Astrocyte of the cerebellum (primary cell): ENCODE measurements at regions not wholly inside any gene's neighbourhood (a gene's known extent, or its start where the extent isn't known, plus 50 kb on each side); places are given as distances from the start of the nearest gene placed in this dataset.

Experiments used
- DNase-seq: peaks from one replicate; pipeline ENCODE4 v3.0.0-alpha.2; 2011; ENCODE audit warnings: low read depth
- H3K4me3 ChIP-seq: 2 replicates; pipeline ENCODE4 v1.5.1; 2011; ENCODE audit warnings: mild to moderate bottlenecking, low read depth, low read length, moderate library complexity
- CTCF ChIP-seq: IDR thresholded peaks from 2 replicates; pipeline ENCODE4 v1.5.1; 2012; ENCODE audit warnings: low read length, low read depth, moderate library complexity, mild to moderate bottlenecking; ENCODE audit errors: missing control alignments
- in situ Hi-C: cut with HindIII; loops from 2 replicates; pipeline ENCODE4 v1.10.0; 2017; ENCODE audit warnings: low sequenced_read_pairs

GRCh38 chr16:86690970-86691369 lies 112.6 kb downstream of the FOXL1 start:
- in situ Hi-C loops, result loop anchor here (10.0 kb wide), 1 partner anchor 544 kb away; no protein-coding TSS in a partner anchor
- TF ChIP-seq CTCF, result no peak
- DNase-seq, result no peak
- H3K4me3 ChIP-seq, result no peak overlapping the region

- in situ Hi-C loops, result loop anchor here (10.0 kb wide), 1 partner anchor 542 kb away; no protein-coding TSS in a partner anchor
- no peak for TF ChIP-seq CTCF
- no peak overlapping the region for H3K4me3 ChIP-seq
- no peak for DNase-seq
Observed at GRCh38 chr16:86692426-86692825, 114.1 kb downstream of the FOXL1 start.

- no peak overlapping the region for H3K4me3 ChIP-seq
- TF ChIP-seq CTCF, result no peak
- DNase-seq, result no peak
- in situ Hi-C loops, result loop anchor here (10.0 kb wide), 1 partner anchor 542 kb away; no protein-coding TSS in a partner anchor
Observed at GRCh38 chr16:86693033-86693432, 114.7 kb downstream of the FOXL1 start.

- in situ Hi-C loops, result loop anchor here (10.0 kb wide), 1 partner anchor 537 kb away; no protein-coding TSS in a partner anchor
Observed at GRCh38 chr16:86697715-86698114, 119.4 kb downstream of the FOXL1 start.

GRCh38 chr16:86700046-86700945 lies 121.9 kb downstream of the FOXL1 start:
- in situ Hi-C loops, result no loop called here
- no peak for DNase-seq
- no peak overlapping the region for H3K4me3 ChIP-seq
- no peak for TF ChIP-seq CTCF

More at GRCh38 chr16:86697715-86698114, 119.4 kb downstream of the FOXL1 start:
- TF ChIP-seq CTCF, result no peak
- H3K4me3 ChIP-seq, result no peak overlapping the region
- peak; percentile 28 for DNase-seq

GRCh38 chr16:86701286-86701975 lies 123.1 kb downstream of the FOXL1 start:
- H3K4me3 ChIP-seq, result no peak overlapping the region
- in situ Hi-C loops, result no loop called here
- no peak for TF ChIP-seq CTCF
- no peak for DNase-seq
